ENCODE measurements at regions not wholly inside any gene's neighbourhood (a gene's known extent, or its start where the extent isn't known, plus 50 kb on each side); places are given as distances from the start of the nearest gene placed in this dataset.

DNA sequence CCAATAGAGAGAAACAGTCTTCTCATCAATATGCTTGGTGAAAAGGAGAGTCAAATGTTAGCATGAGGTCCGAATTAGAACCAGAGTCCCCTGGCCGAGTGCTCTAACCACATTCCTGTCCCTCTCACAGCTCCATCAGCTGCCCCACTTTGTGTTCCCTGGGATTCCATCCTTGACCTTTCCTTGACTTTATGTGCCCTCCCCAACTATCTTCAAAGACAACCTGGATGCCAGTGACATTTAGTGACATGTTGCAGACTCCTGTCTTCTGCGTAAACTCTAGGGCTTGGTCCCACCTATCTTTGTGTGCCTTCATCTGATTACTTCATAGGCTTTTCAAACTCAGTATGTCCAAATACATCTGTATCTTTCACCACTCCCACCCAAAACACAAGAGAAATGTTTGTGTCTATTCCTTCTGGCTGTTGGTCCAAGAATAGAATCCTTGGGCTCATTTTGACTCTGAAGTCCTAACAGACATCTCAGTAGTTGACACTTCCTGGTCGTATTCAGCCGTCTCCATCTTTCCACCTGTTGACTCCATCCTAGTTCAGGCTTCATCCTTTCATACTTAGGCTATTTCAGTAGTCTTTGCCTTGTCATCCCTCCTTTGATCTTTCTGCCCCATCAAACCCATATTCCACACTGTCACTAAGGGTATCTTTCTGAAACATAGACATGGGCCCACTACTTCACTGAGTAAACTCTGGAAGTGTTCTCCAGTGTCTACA is 101.4 kb upstream of the CD180 start:
- no peak for DNase-seq (ENCODE audit: low spot score)

DNA sequence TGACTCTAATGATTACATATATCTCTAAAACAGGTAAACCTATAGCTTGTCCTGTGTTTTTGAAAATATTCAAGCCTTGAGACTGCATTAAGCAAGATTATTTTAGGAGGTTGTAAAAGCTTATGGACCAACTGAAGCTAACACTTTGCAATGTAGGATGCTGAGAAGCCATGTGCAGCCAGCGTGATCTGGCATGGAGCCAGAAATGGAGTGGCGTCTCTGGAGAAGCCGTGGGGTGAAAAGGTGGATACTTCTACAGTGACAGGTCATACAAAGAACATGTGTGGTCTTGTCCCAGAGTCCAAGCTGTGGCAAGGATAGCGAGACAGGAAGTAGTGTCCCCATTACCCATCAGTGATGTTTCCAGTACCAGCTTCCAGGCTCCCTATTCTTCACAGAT is 100.8 kb upstream of the CD180 start:
- no peak for DNase-seq (ENCODE audit: low spot score)

DNA sequence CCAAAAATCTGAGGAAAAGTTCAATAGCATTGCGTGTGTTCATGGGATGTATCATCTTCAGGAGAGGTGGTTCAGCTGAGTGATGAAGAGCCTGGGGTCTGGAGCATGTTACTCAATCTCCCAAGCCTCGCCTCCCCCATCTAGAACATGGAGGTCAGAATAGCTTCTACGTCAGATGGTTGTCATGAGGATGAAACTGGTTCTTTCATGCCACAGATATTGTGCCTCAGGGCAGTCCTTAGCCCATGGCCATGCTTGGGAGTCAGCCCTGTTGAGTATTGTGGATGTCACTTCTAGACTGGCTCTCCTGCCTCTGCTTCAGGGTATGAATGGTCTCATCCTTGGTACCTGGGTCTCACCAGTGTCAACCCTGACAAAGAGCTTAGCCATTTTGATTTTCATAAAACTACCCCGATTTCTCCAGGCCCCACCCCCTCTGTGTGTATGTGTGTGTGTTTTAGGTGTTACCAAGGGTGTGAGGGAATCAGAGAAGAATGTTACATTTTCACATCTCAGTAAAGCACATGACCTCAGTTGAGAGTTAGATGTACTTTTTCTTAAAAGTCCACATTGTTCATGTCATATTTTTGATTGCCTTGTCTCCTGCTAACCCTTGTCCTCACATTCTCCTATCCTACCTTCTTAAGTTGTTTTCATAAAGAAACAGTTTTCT is 97.8 kb upstream of the CD180 start:
- no peak for DNase-seq (ENCODE audit: low spot score)

DNA sequence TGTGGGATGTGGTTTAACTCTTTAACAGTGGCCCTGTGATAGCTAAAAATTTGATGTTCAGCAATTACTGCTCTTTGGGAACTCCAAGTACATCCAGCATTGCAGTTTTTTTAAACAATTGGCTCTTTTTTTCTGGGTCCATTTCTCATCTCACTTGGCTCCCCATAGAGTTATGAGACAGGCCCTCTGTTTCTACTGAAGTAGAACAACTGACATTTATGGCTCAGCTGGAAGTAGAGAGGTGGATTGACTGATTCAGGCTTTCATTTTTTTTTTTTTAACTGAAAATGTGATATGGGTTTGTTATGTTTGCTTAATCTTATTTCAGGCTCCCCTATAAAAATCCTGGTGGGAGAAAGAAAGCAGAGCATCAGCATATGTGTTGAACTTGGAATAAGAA is 96.6 kb upstream of the CD180 start:
- peak; percentile 71 for DNase-seq (ENCODE audit: low spot score)

DNA sequence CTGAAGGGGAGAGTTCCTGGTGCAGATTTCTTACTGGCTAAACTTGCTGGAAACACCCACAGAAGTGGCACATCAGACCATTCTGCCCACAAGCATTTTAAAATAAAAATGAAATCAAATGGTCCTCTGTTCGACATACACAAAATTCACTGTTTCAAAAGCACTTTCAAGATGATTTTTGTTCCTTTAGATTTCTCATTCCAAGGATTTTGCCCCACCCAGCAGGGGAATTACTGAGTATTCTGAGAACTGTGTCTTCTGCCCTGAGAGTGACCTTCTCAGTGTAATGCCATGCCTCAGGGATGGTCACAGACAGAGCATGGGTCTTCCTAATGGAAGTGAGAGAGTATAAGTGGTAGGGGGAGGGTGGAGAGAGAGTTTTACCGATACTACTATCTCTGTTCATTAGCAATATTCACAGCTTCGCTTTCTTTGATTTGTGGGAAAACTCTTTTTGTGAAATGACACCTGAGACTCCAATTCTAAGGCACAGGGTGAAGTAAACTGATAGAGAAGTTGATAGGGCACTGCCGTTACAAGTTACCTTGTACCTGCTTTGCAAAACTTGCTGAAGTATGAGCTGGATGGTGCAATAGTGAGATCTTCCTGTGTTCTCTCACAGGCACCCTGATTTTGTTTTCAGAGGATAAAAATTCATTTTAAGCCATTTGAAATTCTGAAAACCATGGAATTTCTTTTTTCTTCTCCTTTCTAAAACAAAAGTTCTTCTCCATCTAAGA is 95.8 kb upstream of the CD180 start:
- DNase-seq (ENCODE audit: low spot score): no peak

DNA sequence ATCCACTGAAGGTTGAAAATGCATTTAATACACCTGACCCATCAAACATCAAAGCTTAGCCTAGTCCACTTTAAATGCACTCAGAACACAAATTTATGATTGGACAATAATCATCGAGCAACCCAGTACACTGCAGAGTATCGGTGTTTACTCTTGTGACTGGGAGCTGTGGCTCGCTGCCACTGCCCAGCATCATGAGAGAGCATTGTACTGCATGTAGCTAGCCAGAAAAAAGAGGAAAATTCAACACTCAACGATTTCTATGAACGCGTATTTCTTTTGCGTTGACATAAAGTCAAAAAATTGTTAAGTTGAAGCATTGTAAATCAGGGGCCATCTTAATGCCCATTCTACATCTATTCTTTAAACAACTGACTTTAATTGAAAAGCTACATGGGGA is 95.1 kb upstream of the CD180 start:
- peak; percentile 89 for DNase-seq (ENCODE audit: low spot score)

DNA sequence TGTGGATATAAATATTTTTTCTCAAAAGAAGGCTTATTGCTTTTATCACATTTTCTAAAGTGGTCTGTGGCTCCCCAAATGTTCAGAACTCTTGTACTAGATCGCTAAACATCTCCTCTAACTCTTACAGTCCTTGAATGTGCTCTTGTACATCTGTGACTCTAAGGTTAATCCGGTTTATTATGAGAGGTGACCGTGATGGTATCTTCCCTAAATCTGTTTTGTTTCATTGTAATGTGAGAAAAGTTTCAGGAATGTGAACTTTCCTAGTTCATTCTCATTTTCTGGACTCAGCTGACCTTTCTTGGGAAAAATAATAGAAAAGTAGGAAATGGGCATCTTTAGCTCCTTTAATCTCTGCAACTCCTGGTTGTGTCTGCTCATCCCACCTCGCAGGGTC is 94.5 kb upstream of the CD180 start:
- DNase-seq (ENCODE audit: low spot score): peak; percentile 34

DNA sequence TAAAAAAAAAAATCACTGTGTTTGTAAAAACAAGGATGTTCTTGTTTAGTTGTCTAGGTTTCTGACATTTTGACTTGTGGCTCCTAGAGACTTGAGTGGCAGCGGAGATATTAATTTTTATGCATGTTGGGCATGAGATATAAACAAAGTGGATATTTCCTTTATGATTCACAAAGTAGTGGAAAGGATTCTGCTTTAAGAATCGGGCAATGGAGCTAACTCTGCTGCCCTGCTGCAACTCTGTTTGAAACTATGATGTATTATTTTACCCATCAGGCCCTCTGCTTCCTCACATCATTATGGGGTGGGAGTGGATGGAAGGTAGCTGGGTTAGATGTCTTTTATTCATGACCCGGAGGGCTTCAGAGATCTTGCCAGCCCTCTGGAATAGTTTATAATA is 94.1 kb upstream of the CD180 start:
- no peak for DNase-seq (ENCODE audit: low spot score)

DNA sequence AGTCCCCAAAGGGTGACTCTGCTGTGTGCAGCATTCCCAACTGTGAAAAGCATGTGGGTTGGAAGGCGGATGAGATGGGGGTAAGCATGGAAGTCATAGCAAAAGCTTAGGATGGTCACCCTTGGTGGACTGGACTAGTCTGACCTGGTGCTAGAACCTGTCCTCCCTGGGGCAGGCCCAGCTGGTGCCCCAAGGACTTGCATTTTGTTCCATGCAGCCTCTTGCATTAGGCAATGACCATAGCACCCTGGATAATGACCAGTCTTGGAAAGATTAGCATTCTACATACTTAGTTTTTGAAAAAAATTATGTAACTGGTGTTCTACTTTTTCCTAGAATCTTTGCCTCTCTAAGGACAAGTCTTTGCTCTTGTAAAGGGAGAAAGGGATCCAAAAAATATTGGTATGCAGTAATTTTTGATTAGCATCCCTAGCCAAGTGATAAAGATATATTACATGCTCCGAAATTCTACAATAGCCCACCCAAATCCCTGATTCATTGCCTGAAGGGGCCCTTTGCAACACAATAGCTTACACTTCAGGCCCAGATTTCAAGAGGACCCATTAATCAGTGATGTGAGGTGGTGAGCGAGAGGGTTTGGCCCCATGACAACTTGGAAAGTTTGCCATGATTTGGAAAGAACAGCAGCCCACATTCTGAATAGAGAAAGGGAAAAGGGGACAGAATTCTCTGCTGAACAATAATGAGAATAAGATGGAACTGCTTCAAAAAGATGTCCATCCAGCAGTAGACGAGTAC is 93.3 kb upstream of the CD180 start:
- DNase-seq (ENCODE audit: low spot score): peak; percentile 28

DNA sequence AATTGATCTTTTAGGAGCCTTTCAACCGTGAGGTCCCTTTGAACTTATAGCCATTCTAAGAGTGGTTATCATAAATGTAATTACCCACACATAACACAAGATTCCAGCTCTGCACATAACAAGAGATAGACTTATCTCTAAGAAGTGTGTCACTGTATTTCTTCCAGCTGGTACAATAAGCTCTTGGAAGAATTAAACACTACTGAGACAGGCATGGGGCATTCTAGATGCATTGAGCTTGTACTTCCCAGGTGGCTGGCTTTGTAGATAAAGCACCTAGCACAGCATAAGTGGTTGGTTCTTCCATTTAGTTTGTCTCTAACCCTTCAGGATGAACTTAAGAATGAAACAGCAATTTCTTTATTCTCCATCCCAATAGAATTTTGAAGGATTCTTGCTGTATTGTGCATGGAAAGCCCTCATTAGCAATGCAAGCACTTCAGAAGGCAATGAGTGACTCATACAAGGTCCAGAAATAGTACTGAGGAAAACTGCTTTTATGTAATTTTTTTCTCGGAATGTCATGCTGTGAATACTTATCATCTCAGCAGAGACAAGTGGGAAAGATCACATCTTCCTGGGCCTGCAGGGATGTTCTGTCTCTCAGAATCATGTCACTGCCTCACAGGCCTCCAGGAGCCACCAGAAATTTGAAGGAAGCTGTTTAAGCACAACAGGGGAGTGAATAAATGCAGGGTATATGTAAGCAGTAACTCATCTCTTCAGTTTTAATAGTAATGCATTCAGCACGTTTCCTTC is 91.1 kb upstream of the CD180 start:
- DNase-seq (ENCODE audit: low spot score): peak; percentile 55

DNA sequence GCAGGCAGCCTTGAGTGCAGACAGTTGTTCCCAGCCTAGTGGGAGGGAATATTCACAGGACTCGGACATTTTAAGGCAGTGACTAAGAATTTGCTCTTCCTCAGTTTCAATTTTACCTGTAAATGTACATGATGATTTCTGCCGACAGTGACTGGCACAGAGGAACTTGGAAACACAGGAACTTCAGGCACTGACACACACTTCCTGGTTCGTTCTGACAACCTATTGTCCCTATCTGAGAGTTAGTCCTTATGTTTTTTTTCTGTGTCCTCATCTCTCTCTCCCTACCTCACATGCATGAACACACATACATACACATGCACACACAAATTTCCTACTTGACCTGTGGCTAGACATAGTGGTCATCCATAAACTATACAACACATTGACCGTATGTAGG is 89.4 kb upstream of the CD180 start:
- no peak for DNase-seq (ENCODE audit: low spot score)

DNA sequence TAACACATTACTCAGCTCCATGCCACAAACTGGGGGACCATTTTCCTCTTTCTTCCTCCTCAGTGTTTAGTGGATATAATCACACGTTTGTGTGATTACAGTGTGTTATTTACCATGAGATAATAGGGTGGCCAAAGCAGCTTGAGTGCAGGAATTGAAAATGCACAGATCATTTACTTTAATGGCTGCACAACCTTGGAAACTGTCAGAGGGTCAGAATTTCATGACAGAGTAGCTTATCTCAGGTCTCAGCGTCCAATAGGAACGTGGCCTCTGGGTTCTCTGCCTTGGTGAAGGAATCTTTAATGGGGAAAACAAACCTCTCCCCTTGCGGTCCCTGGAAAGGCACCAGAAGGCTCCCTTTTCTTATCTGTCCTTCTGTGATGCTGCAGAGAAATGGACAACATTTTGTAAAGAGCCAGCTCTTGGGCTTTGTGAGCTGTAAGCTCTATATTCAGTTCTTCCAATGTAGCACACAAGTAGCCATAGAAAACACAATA is 87.4 kb upstream of the CD180 start:
- no peak for DNase-seq (ENCODE audit: low spot score)

DNA sequence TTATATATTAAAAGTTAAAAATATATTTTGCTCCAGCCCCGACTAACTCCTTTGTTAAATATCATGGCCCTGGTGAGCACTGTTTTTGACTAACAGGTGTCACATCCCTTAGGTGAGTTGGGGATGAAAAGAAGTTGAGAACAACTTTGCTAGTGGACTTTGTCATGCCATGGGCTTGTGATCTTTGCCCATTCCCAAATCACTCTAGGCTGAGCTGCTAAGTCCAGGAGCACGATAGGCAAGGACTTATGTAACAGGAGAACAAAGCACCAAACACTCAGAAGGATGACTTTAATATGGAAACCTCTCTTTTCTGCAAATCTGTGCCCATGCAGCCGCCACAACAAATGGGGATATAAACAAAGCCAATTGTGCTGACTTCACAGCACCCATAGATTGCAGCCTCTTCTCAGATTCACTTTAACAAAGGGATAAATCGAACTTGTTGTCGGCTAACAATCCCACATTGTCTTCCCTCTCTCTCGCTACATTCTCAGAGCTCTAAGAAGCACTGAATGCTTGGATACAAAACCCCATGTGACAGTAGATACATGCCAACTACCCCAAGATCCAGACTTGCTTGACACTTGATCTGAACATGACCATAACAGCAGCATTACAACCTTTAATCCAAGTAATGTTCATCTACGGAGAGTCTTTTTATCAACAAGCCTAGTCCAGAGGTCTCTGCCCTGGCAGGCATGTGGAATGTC is 86.8 kb upstream of the CD180 start:
- peak; percentile 100 for DNase-seq (ENCODE audit: low spot score)

DNA sequence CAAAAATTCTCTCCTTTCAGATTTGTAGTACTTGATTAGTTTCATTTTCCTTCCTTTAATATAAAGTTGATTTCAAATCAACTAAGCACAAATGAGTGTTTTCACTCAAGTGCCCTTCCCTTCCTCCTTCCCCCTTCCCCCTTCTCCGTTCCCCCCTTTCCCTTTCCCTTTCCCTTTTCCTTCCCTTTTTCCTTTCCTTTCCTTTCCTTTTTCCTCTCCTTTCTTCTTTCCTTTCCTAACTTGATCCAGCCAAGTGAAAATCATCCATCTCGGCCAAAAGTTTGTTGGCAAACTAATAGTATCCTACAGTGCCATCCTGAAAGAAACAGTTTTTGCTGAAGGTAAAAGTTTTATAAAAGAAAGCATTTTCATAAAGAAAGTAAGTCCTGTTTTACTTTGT is 85.3 kb upstream of the CD180 start:
- no peak for DNase-seq (ENCODE audit: low spot score)

DNA sequence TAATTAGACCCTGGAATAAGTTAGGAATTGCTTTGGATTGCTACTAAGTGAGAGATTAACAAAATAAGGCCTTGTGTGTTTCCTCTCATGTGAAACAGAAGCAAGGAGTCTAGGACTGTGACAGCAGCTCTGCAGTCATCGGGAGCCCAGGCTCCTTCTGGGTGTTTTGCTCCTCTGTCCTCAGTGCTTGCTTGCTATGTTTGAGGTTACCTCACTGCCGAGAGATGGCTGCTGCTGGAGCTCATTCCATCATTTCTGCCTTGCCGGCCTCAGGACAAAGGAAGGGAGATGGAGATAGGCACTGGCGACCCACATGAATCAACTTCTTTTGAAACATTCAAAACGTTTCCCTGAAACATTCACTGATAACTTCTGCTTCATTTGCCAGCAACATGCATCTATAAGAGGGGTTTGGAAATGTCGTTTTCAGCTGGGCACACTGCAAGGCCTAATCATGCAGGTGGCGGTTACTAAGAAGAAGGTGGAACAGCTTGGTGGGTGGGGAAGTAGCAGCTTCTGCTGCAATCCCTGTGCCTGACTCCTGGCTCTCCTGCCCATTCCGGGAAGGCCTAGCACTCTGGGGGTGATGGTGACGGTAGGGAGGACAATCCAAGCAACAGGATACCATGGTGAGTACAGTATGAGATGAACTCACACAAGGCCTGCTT is 77.2 kb upstream of the CD180 start:
- no peak for DNase-seq (ENCODE audit: low spot score)

DNA sequence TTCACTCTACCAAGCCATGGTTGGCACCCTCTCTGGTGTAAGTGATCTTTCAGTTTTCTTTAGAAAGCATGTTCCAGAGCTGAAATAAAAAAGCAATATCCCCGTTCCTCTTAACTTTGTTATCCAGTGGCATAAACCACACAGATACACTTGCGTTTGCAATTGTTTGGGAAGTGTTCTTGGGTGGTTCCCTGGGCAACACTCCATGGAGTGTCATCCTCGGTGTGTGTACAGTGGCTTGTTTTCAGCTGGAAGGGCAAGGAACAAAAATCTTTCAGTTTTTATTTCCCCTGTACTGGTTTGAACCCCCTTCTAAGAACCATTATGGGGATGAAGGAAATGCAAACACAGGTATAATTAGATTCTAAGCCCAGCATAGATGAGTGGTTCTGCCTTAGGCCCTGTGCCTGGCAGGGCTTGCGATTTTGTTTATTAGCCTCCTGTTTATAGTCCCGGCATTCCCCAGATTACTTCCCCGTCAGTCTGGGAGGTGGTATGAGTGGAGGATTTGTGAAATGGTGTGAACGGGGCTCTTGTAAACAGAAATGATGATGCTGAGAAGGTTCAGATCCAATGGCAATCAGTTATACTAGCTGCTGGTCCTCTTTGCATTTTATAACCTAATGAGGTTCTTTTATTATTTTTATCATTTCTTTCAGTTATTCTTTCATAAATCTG is 76.0 kb upstream of the CD180 start:
- DNase-seq (ENCODE audit: low spot score): no peak

DNA sequence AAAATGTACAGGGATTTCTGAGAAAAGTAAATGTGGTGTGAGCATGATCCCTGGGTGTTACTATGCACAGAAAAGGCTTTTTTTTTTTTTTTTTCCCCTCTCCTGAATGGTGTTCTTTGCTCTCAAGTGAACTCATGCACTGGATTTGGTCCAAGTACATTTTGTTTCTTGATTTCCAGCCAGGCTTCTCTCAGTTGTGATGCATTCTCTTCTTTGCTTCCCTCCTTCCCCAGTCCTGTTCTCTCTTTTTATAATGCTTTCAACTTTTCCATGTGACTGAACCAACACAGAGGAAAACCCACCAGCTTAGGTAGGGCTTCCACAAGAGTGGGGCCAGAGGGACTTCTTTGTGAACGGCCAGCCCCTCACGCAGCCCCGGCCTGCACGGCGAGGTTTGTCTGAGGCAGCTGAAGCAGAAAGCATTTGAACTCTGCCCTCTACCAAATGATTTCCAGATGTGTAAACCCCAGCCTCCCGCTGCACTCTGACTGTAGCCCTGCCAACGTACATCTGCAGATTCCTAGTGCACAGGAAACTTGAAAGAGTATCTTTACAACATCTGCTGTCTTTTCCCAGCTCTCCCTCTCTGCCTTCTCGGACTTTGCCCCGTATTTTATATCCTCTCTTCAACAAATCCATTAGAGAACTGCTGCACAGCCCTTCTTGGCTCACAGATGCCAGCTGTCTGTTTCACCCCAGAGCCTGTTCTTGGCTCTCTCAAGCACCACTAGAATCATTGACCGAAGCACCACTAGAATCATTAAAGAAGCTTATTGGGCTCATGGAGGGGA is 71.8 kb upstream of the CD180 start:
- DNase-seq (ENCODE audit: low spot score): peak; percentile 97

DNA sequence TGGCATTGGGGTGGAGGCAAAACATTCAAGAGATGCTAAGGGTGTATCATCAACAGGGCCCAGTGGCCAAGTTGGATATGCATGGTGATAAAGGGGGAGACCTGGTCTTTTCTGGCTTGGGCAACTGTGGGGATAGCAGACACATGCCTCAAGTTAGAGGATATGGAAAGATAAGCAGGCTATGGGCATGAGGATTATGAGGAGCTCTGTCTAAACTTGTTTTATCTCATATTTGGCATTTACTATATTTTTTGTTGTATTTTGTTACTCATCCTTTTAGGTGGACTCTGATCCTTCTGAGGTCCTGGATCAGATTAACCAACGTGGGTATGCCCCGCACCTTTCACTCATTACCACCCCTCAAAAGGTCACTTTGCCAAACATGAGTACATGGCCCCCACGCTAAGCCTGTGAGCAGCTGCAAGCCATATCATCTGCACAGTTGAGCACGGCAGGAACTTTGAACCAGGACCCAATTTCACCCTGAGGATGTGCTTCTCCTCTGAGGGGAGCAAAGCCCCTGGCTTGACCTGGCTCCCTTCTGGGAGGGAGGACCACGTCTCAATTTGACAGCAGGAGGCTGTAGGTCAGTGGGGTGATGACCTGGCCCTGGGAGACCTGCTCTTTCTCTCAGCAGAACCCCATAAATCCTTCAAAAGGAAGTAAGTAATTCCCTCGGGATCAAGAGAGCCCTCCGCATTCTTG is 71.1 kb upstream of the CD180 start:
- no peak for DNase-seq (ENCODE audit: low spot score)
